ENCODE measurements at regions not wholly inside any gene's neighbourhood (a gene's known extent, or its start where the extent isn't known, plus 50 kb on each side); places are given as distances from the start of the nearest gene placed in this dataset.

DNA sequence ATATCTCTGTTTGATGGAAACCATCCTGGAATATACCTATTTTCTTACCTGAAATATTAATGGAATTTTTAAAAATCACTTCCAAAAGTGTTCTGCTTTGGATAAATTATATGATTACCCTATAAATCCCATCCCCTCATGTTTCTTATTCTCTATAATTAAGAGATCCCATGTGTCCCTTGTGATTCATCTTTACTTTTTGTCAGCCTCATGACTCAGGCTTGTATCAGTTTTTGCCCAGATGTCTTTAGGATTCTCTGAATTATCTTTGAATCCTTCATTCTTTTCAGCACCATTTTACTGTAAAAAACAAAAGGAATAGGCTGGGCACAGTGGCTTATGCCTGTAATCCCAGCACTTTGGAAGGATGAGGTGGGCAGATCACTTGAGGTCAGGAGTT, 804.5 kb upstream of the CITED2 start:
- no peak for DNase-seq (ENCODE audit: low spot score)
- in situ Hi-C loops (cut with MboI; ENCODE audit: low sequenced_read_pairs, unreplicated experiment) = no loop called here
- TF ChIP-seq, protein P1, sequence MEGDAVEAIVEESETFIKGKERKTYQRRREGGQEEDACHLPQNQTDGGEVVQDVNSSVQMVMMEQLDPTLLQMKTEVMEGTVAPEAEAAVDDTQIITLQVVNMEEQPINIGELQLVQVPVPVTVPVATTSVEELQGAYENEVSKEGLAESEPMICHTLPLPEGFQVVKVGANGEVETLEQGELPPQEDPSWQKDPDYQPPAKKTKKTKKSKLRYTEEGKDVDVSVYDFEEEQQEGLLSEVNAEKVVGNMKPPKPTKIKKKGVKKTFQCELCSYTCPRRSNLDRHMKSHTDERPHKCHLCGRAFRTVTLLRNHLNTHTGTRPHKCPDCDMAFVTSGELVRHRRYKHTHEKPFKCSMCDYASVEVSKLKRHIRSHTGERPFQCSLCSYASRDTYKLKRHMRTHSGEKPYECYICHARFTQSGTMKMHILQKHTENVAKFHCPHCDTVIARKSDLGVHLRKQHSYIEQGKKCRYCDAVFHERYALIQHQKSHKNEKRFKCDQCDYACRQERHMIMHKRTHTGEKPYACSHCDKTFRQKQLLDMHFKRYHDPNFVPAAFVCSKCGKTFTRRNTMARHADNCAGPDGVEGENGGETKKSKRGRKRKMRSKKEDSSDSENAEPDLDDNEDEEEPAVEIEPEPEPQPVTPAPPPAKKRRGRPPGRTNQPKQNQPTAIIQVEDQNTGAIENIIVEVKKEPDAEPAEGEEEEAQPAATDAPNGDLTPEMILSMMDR (IDR thresholded peaks at IDR 0.05; ENCODE audit: borderline replicate concordance, control extremely low read depth, extremely low read depth, insufficient read depth, missing control alignments) = no peak

- TF ChIP-seq, protein P1 (IDR thresholded peaks at IDR 0.05; ENCODE audit: borderline replicate concordance, control extremely low read depth, extremely low read depth, insufficient read depth, missing control alignments) = no peak
- in situ Hi-C loops (cut with MboI; ENCODE audit: low sequenced_read_pairs, unreplicated experiment) = no loop called here
- no peak for DNase-seq (ENCODE audit: low spot score)
These were observed 804.1 kb upstream of the CITED2 start for GRCh38 chr6:140178520-140178919.

- DNase-seq (ENCODE audit: low spot score) = no peak
- TF ChIP-seq, protein P1 (IDR thresholded peaks at IDR 0.05; ENCODE audit: borderline replicate concordance, control extremely low read depth, extremely low read depth, insufficient read depth, missing control alignments) = no peak
- in situ Hi-C loops (cut with MboI; ENCODE audit: low sequenced_read_pairs, unreplicated experiment) = no loop called here
These were observed 801.9 kb upstream of the CITED2 start for GRCh38 chr6:140176306-140176705.

- in situ Hi-C loops (cut with MboI; ENCODE audit: low sequenced_read_pairs, unreplicated experiment) = no loop called here
- DNase-seq (ENCODE audit: low spot score) = no peak
- TF ChIP-seq, protein P1 (IDR thresholded peaks at IDR 0.05; ENCODE audit: borderline replicate concordance, control extremely low read depth, extremely low read depth, insufficient read depth, missing control alignments) = no peak
These were observed 801.0 kb upstream of the CITED2 start for GRCh38 chr6:140175486-140175885.

DNA sequence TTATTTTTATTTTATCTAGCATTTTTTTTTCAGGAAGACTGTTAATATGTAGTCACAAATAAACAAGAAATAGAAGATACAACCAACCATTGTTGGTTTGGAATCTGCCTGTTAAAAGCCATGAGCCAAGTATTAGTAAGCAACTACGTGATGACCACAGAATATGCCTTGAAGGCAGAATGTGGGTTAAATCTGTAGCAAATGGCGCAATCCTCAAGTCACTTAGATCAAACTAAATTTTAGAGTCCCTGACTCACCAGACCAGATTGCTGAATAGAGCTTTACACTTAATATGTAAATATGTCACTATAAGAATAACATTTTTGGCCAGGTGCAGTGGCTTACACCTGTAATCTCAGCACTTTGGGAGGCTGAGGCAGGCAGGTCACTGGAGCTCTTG, 800.1 kb upstream of the CITED2 start:
- DNase-seq (ENCODE audit: low spot score) = no peak
- TF ChIP-seq, protein P1 (IDR thresholded peaks at IDR 0.05; ENCODE audit: borderline replicate concordance, control extremely low read depth, extremely low read depth, insufficient read depth, missing control alignments) = no peak
- in situ Hi-C loops (cut with MboI; ENCODE audit: low sequenced_read_pairs, unreplicated experiment) = no loop called here

DNA sequence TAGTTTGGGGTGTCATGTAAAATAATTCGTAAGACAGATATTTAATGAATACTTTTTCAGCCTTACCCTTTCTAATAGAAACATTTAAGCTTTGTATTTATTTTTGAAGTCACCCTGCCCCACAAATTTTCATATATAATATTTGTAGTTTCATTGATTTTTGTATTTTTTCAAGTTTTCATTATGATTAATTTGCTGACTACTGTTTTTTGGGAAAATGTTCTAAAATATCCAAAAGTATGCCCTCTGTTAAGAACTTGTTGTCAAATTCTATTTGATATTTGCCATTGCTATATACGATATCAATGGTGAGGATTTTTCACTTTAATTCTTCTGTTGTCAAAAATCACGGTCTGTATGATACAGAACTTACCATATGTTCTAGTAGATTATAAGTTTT, 793.9 kb upstream of the CITED2 start:
- in situ Hi-C loops (cut with MboI; ENCODE audit: low sequenced_read_pairs, unreplicated experiment) = no loop called here
- DNase-seq (ENCODE audit: low spot score) = no peak
- TF ChIP-seq, protein P1 (IDR thresholded peaks at IDR 0.05; ENCODE audit: borderline replicate concordance, control extremely low read depth, extremely low read depth, insufficient read depth, missing control alignments) = no peak

DNA sequence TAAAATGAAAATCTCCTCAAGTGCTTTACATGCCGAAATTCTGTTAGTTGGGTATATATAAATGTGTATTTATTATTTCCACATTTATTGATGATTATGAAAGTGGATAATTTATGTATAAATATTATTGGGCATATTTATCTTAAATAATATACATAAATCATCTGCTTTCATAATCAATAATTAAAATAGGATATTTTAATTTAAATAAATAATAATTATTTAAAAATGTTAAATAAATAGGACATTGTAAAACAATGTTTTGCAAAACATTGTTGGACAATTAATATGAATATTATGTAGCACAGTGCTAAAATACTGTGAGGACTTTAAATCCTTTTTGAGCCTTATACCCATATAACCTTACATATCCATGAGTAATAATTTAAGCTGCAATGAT, 786.5 kb upstream of the CITED2 start:
- TF ChIP-seq, protein P1 (IDR thresholded peaks at IDR 0.05; ENCODE audit: borderline replicate concordance, control extremely low read depth, extremely low read depth, insufficient read depth, missing control alignments) = no peak
- DNase-seq (ENCODE audit: low spot score) = no peak
- in situ Hi-C loops (cut with MboI; ENCODE audit: low sequenced_read_pairs, unreplicated experiment) = no loop called here
